ENCODE measurements at regions not wholly inside any gene's neighbourhood (a gene's known extent, or its start where the extent isn't known, plus 50 kb on each side); places are given as distances from the start of the nearest gene placed in this dataset.

- TF ChIP-seq POLR2AphosphoS5 (IDR thresholded peaks at IDR 0.05; ENCODE audit: borderline replicate concordance, low read depth, low read length) (no peak), EZH2 (IDR thresholded peaks at IDR 0.05) (no peak), FOXP2 (optimal IDR thresholded peaks at IDR 0.05; ENCODE audit: control extremely low read depth, extremely low read length, insufficient read depth) (no peak)
These were observed 59.0 kb upstream of the CDK20 start for GRCh38 chr9:88033359-88033702.

Measured in SK-N-MC (cell line).